WTC11 (cell line): ENCODE measurements at regions not wholly inside any gene's neighbourhood (a gene's known extent, or its start where the extent isn't known, plus 50 kb on each side); places are given as distances from the start of the nearest gene placed in this dataset.

Experiments
- ATF1 ChIP-seq: sonication (generic); formaldehyde crosslinking; IDR thresholded peaks from 2 replicates; pipeline ENCODE4 v1.8.1; 2023; ENCODE audit warnings: mild to moderate bottlenecking, moderate library complexity, missing genetic modification reagents
- CTCF ChIP-seq: fragments of 200-600 bp; IDR thresholded peaks from 2 replicates; pipeline ENCODE4 v1.8.0; 2022; ENCODE audit warnings: antibody characterized with exemption
- MAX ChIP-seq: sonication (generic); formaldehyde crosslinking; IDR thresholded peaks from 2 replicates; pipeline ENCODE4 v1.8.0; 2022; ENCODE audit warnings: mild to moderate bottlenecking, missing genetic modification reagents
- NFYB ChIP-seq: sonication (generic); formaldehyde crosslinking; conservative IDR thresholded peaks from 2 replicates; pipeline ENCODE4 v1.8.0; 2022; ENCODE audit warnings: low read depth, missing genetic modification reagents
- RELA ChIP-seq: sonication (generic); formaldehyde crosslinking; IDR thresholded peaks from 2 replicates; pipeline ENCODE4 v1.8.1; 2022; ENCODE audit warnings: missing genetic modification reagents, mild to moderate bottlenecking, borderline replicate concordance

- no peak for TF ChIP-seq ATF1 (CRISPR knock-in tag)
- no peak for TF ChIP-seq NFYB (CRISPR knock-in tag)
- TF ChIP-seq CTCF = no peak
- no peak for TF ChIP-seq RELA (CRISPR knock-in tag)
- no peak for TF ChIP-seq MAX (CRISPR knock-in tag)
These were observed 1272.1 kb downstream of the EPHA7 start for GRCh38 chr6:92147246-92147645.
